OCI-LY7 (cell line): ENCODE measurements at regions not wholly inside any gene's neighbourhood (a gene's known extent, or its start where the extent isn't known, plus 50 kb on each side); places are given as distances from the start of the nearest gene placed in this dataset.

Source experiments
- CTCF ChIP-seq: fragments of 200-600 bp; sonication (generic); conservative IDR thresholded peaks from 2 replicates; pipeline ENCODE4 v1.5.1; 2014; ENCODE audit warnings: mild to moderate bottlenecking, antibody characterized with exemption, low read length, moderate library complexity, mixed read lengths
- EZH2phosphoT487 ChIP-seq: fragments of 200-600 bp; sonication (generic); IDR thresholded peaks from 2 replicates; pipeline ENCODE4 v1.6.1; 2018; ENCODE audit warnings: low read depth, borderline replicate concordance, mild to moderate bottlenecking, mixed run types, antibody characterized with exemption, low read length, moderate library complexity, mixed read lengths

GRCh38 chr4:116010923-116011322, 897.5 kb upstream of the NDST4 start:
- no peak for TF ChIP-seq CTCF
- TF ChIP-seq EZH2phosphoT487 = no peak
